ENCODE measurements at regions not wholly inside any gene's neighbourhood (a gene's known extent, or its start where the extent isn't known, plus 50 kb on each side); places are given as distances from the start of the nearest gene placed in this dataset.
"Not testable (repeated sequence)": the region's sequence is repeated elsewhere in the genome, so short reads cannot be mapped to it uniquely, and the experiment has no call there.

DNA sequence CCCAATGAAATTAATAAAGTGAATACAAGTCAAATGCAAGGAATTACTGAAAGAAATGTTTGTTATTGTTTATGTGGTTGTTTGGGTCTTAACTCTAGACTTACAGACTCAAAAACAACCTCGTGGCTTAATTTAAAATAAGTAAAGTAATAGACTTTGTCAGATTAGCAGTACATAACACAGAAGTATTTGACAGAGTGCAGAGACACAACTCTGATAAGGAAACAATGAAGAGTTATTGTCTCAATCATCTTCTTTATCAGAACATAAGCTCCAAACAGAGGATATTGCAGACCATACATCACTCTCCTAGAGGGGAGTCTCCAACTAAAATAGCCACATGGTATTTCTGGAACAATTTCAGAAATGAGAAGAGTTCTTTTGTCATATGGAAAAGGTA, 487.7 kb upstream of the HS3ST5 start:
- Histone ChIP-seq H3K36me3 (no peaks in the 10 kb centered on the region), H3K4me3 (ENCODE audit: low read depth, low read length) (no peak overlapping the region), H3K27me3 (no peaks in the 10 kb centered on the region), H3K4me1 (peaks cover 19% of the 10 kb centered on the region), H3K9me3 (no peaks in the 10 kb centered on the region)
- no peak for DNase-seq
- TF ChIP-seq, protein P1, sequence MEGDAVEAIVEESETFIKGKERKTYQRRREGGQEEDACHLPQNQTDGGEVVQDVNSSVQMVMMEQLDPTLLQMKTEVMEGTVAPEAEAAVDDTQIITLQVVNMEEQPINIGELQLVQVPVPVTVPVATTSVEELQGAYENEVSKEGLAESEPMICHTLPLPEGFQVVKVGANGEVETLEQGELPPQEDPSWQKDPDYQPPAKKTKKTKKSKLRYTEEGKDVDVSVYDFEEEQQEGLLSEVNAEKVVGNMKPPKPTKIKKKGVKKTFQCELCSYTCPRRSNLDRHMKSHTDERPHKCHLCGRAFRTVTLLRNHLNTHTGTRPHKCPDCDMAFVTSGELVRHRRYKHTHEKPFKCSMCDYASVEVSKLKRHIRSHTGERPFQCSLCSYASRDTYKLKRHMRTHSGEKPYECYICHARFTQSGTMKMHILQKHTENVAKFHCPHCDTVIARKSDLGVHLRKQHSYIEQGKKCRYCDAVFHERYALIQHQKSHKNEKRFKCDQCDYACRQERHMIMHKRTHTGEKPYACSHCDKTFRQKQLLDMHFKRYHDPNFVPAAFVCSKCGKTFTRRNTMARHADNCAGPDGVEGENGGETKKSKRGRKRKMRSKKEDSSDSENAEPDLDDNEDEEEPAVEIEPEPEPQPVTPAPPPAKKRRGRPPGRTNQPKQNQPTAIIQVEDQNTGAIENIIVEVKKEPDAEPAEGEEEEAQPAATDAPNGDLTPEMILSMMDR (IDR thresholded peaks at IDR 0.05; ENCODE audit: low read depth, low read length), result no peak

DNA sequence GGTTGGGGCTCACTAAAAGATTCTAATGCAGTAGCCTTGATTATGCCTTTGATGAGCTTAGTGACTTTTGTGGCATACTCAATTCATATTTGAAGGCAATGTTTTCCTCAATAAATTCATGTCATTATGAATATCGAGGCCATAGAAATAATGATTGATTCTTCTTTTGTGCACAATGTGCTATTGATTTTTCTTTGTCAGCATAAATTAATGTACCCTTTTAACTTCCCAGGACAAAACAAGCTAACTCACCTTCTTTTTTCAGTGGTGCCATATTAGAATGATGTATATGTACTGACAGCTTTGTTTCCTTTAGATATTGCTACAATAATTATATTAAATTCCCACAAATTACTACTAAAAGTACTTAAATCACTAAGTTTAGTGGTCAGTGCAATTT, 484.3 kb upstream of the HS3ST5 start:
- Histone ChIP-seq H3K9me3 (no peaks in the 10 kb centered on the region), H3K4me3 (ENCODE audit: low read depth, low read length) (no peak overlapping the region), H3K36me3 (no peaks in the 10 kb centered on the region), H3K4me1 (peaks cover 12% of the 10 kb centered on the region), H3K27me3 (no peaks in the 10 kb centered on the region)
- DNase-seq, result no peak
- TF ChIP-seq, protein P1 (IDR thresholded peaks at IDR 0.05; ENCODE audit: low read depth, low read length), result no peak

DNA sequence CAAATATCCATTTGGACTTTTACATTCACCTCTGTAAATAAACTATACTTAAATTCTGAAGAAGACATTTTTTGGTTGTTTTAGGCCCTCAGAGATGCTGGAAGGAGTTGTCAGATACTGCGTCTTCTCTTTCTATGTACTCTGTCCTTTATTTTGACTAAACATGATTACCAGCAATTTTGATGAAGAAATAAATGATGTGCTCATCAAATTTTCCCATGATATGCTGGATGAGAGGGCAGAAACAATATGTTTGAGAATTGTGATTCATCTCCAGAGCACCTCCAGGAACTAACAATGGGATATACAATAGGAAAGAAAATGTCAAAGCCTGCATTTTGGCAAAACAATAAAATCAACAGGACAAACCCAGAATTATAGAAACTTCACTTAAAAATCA, 481.6 kb upstream of the HS3ST5 start:
- no peaks in the 10 kb centered on the region for H3K27me3 ChIP-seq
- DNase-seq, result no peak
- H3K4me3 ChIP-seq (ENCODE audit: low read depth, low read length), result no peak overlapping the region
- H3K36me3 ChIP-seq, result no peaks in the 10 kb centered on the region
- no peaks in the 10 kb centered on the region for H3K4me1 ChIP-seq
- no peaks in the 10 kb centered on the region for H3K9me3 ChIP-seq
- TF ChIP-seq, protein P1 (IDR thresholded peaks at IDR 0.05; ENCODE audit: low read depth, low read length), result no peak

DNA sequence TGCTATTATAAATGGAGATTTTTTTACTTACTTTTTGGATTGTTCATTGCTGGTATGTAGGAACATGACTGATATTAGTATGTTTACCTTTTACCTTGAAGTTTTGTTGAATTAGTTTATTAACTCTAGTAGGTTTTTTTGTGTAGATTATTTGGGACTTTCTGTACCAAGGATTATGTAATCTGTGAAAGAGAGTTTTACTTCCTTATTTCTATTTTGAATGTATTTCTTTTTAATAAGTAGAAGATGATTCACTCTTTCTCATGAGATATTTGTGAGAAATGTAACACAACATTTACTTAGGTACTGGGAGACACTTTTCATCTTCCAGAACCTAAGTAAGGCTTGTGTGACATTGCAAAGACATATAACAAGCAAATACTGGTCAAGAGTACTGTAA, 473.9 kb upstream of the HS3ST5 start:
- DNase-seq, result no peak
- TF ChIP-seq, protein P1 (IDR thresholded peaks at IDR 0.05; ENCODE audit: low read depth, low read length), result no peak
- Histone ChIP-seq H3K27me3 (no peaks in the 10 kb centered on the region), H3K4me3 (ENCODE audit: low read depth, low read length) (no peak overlapping the region), H3K4me1 (no peaks in the 10 kb centered on the region), H3K9me3 (no peaks in the 10 kb centered on the region), H3K36me3 (no peaks in the 10 kb centered on the region)

DNA sequence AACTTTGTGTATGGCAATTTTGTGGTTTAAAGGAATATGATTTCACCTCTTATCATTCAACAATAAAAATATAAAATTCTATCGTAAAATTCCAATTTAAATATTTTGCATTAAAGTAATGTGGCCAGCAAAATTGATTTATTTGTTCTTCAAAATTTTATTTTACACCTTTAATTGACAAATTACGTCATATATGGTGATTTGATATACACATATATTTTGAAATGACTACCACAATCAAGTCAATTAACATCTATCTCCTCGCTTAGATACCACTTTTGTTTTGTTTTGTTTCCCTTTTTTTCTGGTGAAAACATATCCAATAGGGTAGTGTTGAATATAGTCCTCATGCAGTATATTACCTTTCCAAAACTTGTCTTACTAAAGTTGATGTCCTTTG, 467.6 kb upstream of the HS3ST5 start:
- no peak for DNase-seq
- no peaks in the 10 kb centered on the region for H3K27me3 ChIP-seq
- H3K9me3 ChIP-seq, result no peaks in the 10 kb centered on the region
- H3K4me3 ChIP-seq (ENCODE audit: low read depth, low read length), result no peak overlapping the region
- TF ChIP-seq, protein P1 (IDR thresholded peaks at IDR 0.05; ENCODE audit: low read depth, low read length), result no peak
- H3K4me1 ChIP-seq, result no peaks in the 10 kb centered on the region
- H3K36me3 ChIP-seq, result no peaks in the 10 kb centered on the region

DNA sequence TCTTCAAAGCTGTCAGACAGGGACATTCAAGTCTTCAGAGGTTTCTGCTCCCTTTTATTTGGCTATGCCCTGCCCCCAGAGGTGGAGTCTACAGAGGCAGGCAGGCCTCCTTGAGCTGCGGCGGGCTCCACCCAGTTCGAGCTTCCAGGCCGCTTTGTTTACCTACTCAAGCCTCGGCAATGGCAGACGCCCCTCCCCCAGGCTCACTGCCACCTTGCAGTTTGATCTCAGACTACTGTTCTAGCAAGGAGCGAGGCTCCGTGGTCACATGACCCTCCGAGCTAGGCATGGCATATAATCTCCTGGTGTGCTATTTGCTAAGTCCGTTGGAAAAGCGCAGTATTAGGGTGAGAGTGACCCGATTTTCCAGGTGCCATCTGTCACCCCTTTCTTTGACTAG, 462.6 kb upstream of the HS3ST5 start:
- not testable (repeated sequence) for H3K9me3 ChIP-seq; H3K36me3 ChIP-seq; H3K4me1 ChIP-seq; DNase-seq; H3K27me3 ChIP-seq; H3K4me3 ChIP-seq (ENCODE audit: low read depth, low read length)

DNA sequence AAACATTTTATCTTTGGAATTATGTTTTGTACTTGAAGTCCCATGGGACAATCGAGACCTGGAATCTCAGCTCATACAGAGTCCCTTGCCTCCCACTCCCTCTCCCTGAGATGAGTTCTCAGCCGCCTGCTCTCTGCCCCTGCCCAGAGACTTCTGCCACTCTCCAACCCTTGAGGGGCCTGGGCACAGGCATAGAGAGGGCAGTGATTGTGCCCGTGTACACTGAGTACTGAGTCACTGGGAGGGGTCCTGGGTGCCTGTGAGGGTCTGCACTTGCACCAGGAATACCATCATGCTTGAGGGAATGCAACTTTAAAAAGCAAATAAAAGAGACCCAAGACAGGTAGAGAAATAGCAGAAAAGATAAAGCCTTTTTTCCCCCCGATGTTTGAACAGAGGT, 453.8 kb upstream of the HS3ST5 start:
- H3K9me3 ChIP-seq, result no peaks in the 10 kb centered on the region
- no peak overlapping the region for H3K4me3 ChIP-seq (ENCODE audit: low read depth, low read length)
- TF ChIP-seq, protein P1 (IDR thresholded peaks at IDR 0.05; ENCODE audit: low read depth, low read length), result no peak
- H3K36me3 ChIP-seq, result no peaks in the 10 kb centered on the region
- no peaks in the 10 kb centered on the region; the same call in 1 of the 2 replicates for H3K4me1 ChIP-seq
- no peaks in the 10 kb centered on the region for H3K27me3 ChIP-seq
- DNase-seq, result no peak
